GM18907 (cell line): ENCODE measurements at regions not wholly inside any gene's neighbourhood (a gene's known extent, or its start where the extent isn't known, plus 50 kb on each side); places are given as distances from the start of the nearest gene placed in this dataset.

Experiments
- ATAC-seq: cut with Tn5 transposase; IDR thresholded peaks from one replicate; pipeline ENCODE4 v1.9.1; 2021; ENCODE audit warnings: mild to moderate bottlenecking, moderate library complexity; ENCODE audit not compliant: unreplicated experiment

DNA sequence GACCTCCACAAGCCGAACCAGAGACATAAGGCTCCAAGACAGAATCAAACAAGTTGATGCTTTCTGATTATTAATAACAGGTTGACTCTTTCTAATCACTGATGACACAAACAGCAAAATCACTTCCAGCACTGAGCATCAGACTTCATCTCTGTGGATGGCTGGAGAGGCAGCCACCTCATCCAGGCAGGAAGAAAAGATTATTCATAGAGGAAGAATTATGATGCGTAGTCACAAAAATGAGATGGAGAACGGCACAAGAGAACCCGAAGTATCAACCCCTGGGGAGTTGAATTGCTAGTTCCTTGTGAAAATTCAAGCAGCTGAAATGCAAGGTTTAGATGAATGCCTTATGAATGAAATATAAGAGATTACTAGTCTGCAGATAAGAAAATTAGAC lies 49.9 kb upstream of the LMCD1 start:
- no peak for ATAC-seq
